Stimulated activated CD4-positive, alpha-beta T cell treated with anti-CD3 and anti-CD28 coated beads, Interleukin-4, amount 100 ng/mL, for 48 hours (primary cell): ENCODE measurements at regions not wholly inside any gene's neighbourhood (a gene's known extent, or its start where the extent isn't known, plus 50 kb on each side); places are given as distances from the start of the nearest gene placed in this dataset.
"Not testable (repeated sequence)": the region's sequence is repeated elsewhere in the genome, so short reads cannot be mapped to it uniquely, and the experiment has no call there.

Source experiments
- DNase-seq, 2 donors: peaks; one replicate each; pipeline ENCODE4 v3.0.0-alpha.2; 2020; ENCODE audit warnings: low read depth in 2 of 2

- no peak for DNase-seq
Measured at GRCh38 chr2:180540761-180541160, 439.6 kb upstream of the UBE2E3 start.

GRCh38 chr2:180539541-180539940, 440.9 kb upstream of the UBE2E3 start:
- DNase-seq, result no peak

- DNase-seq, result no peak
Measured at GRCh38 chr2:180535289-180535688, 445.1 kb upstream of the UBE2E3 start.

- DNase-seq, result not testable (repeated sequence)
Measured at GRCh38 chr2:180531787-180532186, 448.6 kb upstream of the UBE2E3 start.

GRCh38 chr2:180524499-180524898, 455.9 kb upstream of the UBE2E3 start:
- no peak for DNase-seq

- no peak for DNase-seq
Measured at GRCh38 chr2:180523621-180524340, 456.6 kb upstream of the UBE2E3 start.

- DNase-seq, result no peak
Measured at GRCh38 chr2:180520921-180521581, 459.4 kb upstream of the UBE2E3 start.

- no peak for DNase-seq
Measured at GRCh38 chr2:180520206-180520605, 460.2 kb upstream of the UBE2E3 start.

- no peak for DNase-seq
Measured at GRCh38 chr2:180519276-180519675, 461.1 kb upstream of the UBE2E3 start.

GRCh38 chr2:180516232-180516631, 464.2 kb upstream of the UBE2E3 start:
- DNase-seq, result no peak

GRCh38 chr2:180513389-180513788, 467.0 kb upstream of the UBE2E3 start:
- DNase-seq, result no peak

- no peak for DNase-seq
Measured at GRCh38 chr2:180508458-180508857, 471.9 kb upstream of the UBE2E3 start.

- DNase-seq, result no peak
Measured at GRCh38 chr2:180507028-180507427, 473.4 kb upstream of the UBE2E3 start.

GRCh38 chr2:180505203-180505602, 475.2 kb upstream of the UBE2E3 start:
- no peak for DNase-seq

GRCh38 chr2:180497621-180498152, 482.7 kb upstream of the UBE2E3 start:
- no peak for DNase-seq

GRCh38 chr2:180495606-180496005, 484.8 kb upstream of the UBE2E3 start:
- DNase-seq, result no peak

GRCh38 chr2:180494286-180494685, 486.1 kb upstream of the UBE2E3 start:
- no peak for DNase-seq

- no peak for DNase-seq
Measured at GRCh38 chr2:180482696-180483095, 475.6 kb upstream of the CWC22 start.

GRCh38 chr2:180481998-180482397, 474.9 kb upstream of the CWC22 start:
- no peak for DNase-seq

GRCh38 chr2:180478883-180479282, 471.8 kb upstream of the CWC22 start:
- no peak for DNase-seq

- DNase-seq, result no peak
Measured at GRCh38 chr2:180474716-180475115, 467.6 kb upstream of the CWC22 start.

- no peak for DNase-seq
Measured at GRCh38 chr2:180473456-180473855, 466.4 kb upstream of the CWC22 start.

- no peak for DNase-seq
Measured at GRCh38 chr2:180472133-180472532, 465.0 kb upstream of the CWC22 start.
